HG02852 (cell line): ENCODE measurements at regions not wholly inside any gene's neighbourhood (a gene's known extent, or its start where the extent isn't known, plus 50 kb on each side); places are given as distances from the start of the nearest gene placed in this dataset.
"Not testable (repeated sequence)": the region's sequence is repeated elsewhere in the genome, so short reads cannot be mapped to it uniquely, and the experiment has no call there.

ENCODE experiments used
- ATAC-seq: cut with Tn5 transposase; IDR thresholded peaks from one replicate; pipeline ENCODE4 v1.9.1; 2021; ENCODE audit warnings: mild to moderate bottlenecking, moderate library complexity; ENCODE audit not compliant: unreplicated experiment

GRCh38 chr6:86487660-86488221 lies 449.6 kb upstream of the HTR1E start:
- no peak for ATAC-seq

- ATAC-seq: not testable (repeated sequence)
Measured at GRCh38 chr6:86478316-86478715, 459.0 kb upstream of the HTR1E start.

- ATAC-seq: no peak
Measured at GRCh38 chr6:86477500-86478148, 459.7 kb upstream of the HTR1E start.

- ATAC-seq: no peak
Measured at GRCh38 chr6:86476311-86476710, 461.0 kb upstream of the HTR1E start.

- no peak for ATAC-seq
Measured at GRCh38 chr6:86474081-86474480, 463.2 kb upstream of the HTR1E start.

GRCh38 chr6:86471791-86472190 lies 465.5 kb upstream of the HTR1E start:
- ATAC-seq: no peak

GRCh38 chr6:86459978-86460377 lies 477.4 kb upstream of the HTR1E start:
- ATAC-seq: no peak

- ATAC-seq: no peak
Measured at GRCh38 chr6:86456821-86457220, 480.5 kb upstream of the HTR1E start.

- ATAC-seq: no peak
Measured at GRCh38 chr6:86453232-86453631, 484.1 kb upstream of the HTR1E start.

- no peak for ATAC-seq
Measured at GRCh38 chr6:86448398-86448797, 488.9 kb upstream of the HTR1E start.

- no peak for ATAC-seq
Measured at GRCh38 chr6:86440608-86441007, 496.7 kb upstream of the HTR1E start.

GRCh38 chr6:86423571-86423970 lies 513.8 kb upstream of the HTR1E start:
- ATAC-seq: no peak

- no peak for ATAC-seq
Measured at GRCh38 chr6:86412057-86412456, 525.3 kb upstream of the HTR1E start.

- no peak for ATAC-seq
Measured at GRCh38 chr6:86407128-86407527, 530.2 kb upstream of the HTR1E start.

GRCh38 chr6:86392850-86393249 lies 544.5 kb upstream of the HTR1E start:
- not testable (repeated sequence) for ATAC-seq

GRCh38 chr6:86380571-86381125 lies 556.7 kb upstream of the HTR1E start:
- no peak for ATAC-seq

- no peak for ATAC-seq
Measured at GRCh38 chr6:86357877-86358276, 579.5 kb upstream of the HTR1E start.

GRCh38 chr6:86355271-86355670 lies 582.1 kb upstream of the HTR1E start:
- ATAC-seq: no peak

- no peak for ATAC-seq
Measured at GRCh38 chr6:86331919-86332318, 605.4 kb upstream of the HTR1E start.

GRCh38 chr6:86331265-86331840 lies 606.0 kb upstream of the HTR1E start:
- no peak for ATAC-seq

- ATAC-seq: no peak
Measured at GRCh38 chr6:86306210-86306609, 631.1 kb upstream of the HTR1E start.

GRCh38 chr6:86285876-86286275 lies 643.2 kb upstream of the SYNCRIP start:
- ATAC-seq: no peak
